Breast epithelium (tissue), 3 donors: ENCODE measurements at regions not wholly inside any gene's neighbourhood (a gene's known extent, or its start where the extent isn't known, plus 50 kb on each side); places are given as distances from the start of the nearest gene placed in this dataset.

Experiments used
- CTCF ChIP-seq, 3 donors: fragments of 450-650 bp; IDR thresholded peaks; one replicate each; pipeline ENCODE4 v1.5.1; 2016 to 2017; ENCODE audit warnings: antibody characterized with exemption in 3 of 3, mild to moderate bottlenecking in 3 of 3, moderate library complexity in 3 of 3
- POLR2A ChIP-seq: fragments of 450-650 bp; IDR thresholded peaks from one replicate; pipeline ENCODE4 v1.6.1; 2016; ENCODE audit warnings: antibody characterized with exemption, mild to moderate bottlenecking, moderate library complexity
- POLR2AphosphoS5 ChIP-seq, 3 donors: sonication (generic); formaldehyde crosslinking; IDR thresholded peaks; one replicate each; pipeline ENCODE4 v1.6.1; 2017; ENCODE audit warnings: antibody characterized with exemption in 3 of 3

- no peak for TF ChIP-seq POLR2AphosphoS5 (IDR thresholded peaks at IDR 0.05)
- TF ChIP-seq CTCF (IDR thresholded peaks at IDR 0.05), result no peak
- no peak for TF ChIP-seq POLR2A
Measured at GRCh38 chr22:47275605-47276449, 513.4 kb downstream of the TBC1D22A start.
